ENCODE measurements at regions not wholly inside any gene's neighbourhood (a gene's known extent, or its start where the extent isn't known, plus 50 kb on each side); places are given as distances from the start of the nearest gene placed in this dataset.

DNA sequence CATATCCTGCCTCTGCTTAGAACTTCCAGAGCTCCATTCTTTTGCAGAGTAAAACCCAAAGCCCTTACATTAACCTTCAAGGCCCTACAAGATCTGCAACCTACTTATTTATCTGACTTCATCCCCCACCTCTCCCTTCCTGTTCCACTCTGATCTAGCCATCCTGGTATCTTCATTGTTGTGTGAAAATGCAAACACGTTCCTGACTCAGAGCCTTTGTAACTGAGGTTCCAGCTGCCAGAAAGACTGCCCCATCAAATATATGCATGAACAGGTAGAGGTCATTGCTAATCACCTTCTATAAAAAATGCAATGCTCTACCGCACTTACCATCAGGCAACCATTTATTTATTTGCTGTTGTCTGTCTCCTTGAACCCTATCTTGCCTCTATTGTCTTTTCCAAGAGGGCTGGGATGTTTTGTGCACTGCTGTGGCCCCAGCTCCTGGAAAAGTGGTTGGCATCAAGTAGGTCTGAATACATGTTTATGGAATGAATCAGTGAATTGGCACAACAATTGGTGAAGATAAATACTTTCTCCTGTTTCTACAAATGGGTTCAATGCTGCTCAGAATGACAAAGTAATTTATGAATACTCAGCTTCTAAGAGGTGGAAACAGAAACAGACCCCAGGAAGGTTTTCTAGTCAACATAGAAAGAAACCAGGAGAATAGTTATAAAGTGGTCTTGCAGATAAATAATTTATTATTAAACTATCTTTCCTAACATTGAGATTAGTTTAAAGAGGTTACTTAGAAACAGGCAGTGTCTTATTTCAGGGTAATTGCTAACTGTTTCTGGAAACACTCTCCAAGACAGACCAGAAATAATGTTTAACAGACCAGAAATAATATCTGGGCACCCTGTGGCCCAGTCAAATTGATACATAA is 230.6 kb upstream of the CD180 start:
- TF ChIP-seq, protein P1, sequence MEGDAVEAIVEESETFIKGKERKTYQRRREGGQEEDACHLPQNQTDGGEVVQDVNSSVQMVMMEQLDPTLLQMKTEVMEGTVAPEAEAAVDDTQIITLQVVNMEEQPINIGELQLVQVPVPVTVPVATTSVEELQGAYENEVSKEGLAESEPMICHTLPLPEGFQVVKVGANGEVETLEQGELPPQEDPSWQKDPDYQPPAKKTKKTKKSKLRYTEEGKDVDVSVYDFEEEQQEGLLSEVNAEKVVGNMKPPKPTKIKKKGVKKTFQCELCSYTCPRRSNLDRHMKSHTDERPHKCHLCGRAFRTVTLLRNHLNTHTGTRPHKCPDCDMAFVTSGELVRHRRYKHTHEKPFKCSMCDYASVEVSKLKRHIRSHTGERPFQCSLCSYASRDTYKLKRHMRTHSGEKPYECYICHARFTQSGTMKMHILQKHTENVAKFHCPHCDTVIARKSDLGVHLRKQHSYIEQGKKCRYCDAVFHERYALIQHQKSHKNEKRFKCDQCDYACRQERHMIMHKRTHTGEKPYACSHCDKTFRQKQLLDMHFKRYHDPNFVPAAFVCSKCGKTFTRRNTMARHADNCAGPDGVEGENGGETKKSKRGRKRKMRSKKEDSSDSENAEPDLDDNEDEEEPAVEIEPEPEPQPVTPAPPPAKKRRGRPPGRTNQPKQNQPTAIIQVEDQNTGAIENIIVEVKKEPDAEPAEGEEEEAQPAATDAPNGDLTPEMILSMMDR (IDR thresholded peaks at IDR 0.05 in 2 of 3, conservative IDR thresholded peaks at IDR 0.05 in 1 of 3; ENCODE audit: control insufficient read depth in 2 of 3, extremely low read depth in 1 of 3, insufficient read depth in 1 of 3, low read depth in 3 of 3, low read length in 3 of 3), result no peak
- no peak for TF ChIP-seq CHD2 (IDR thresholded peaks at IDR 0.05; ENCODE audit: borderline replicate concordance, low read depth, low read length)
- no peak for TF ChIP-seq HDAC2 (IDR thresholded peaks at IDR 0.05)
- no peak for TF ChIP-seq TCF3 (IDR thresholded peaks at IDR 0.05; ENCODE audit: borderline replicate concordance, insufficient read depth, low read depth, low read length)
- TF ChIP-seq TBL1XR1 (IDR thresholded peaks at IDR 0.05; ENCODE audit: low read depth, low read length), result no peak
- TF ChIP-seq EZH2 (IDR thresholded peaks at IDR 0.05; ENCODE audit: borderline replicate concordance, control insufficient read depth, low read depth, low read length), result no peak
- no peak for TF ChIP-seq ZZZ3 (IDR thresholded peaks at IDR 0.05; ENCODE audit: control insufficient read depth, insufficient read length, low read depth)
- no peak for TF ChIP-seq POLR2A (IDR thresholded peaks at IDR 0.05; ENCODE audit: low read depth, low read length)
- no peak for TF ChIP-seq RFX5 (IDR thresholded peaks at IDR 0.05; ENCODE audit: low read depth, low read length)
- TF ChIP-seq, protein P2, sequence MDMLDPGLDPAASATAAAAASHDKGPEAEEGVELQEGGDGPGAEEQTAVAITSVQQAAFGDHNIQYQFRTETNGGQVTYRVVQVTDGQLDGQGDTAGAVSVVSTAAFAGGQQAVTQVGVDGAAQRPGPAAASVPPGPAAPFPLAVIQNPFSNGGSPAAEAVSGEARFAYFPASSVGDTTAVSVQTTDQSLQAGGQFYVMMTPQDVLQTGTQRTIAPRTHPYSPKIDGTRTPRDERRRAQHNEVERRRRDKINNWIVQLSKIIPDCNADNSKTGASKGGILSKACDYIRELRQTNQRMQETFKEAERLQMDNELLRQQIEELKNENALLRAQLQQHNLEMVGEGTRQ (IDR thresholded peaks at IDR 0.05; ENCODE audit: borderline replicate concordance, low read depth, low read length), result no peak
- TF ChIP-seq TCF7 (IDR thresholded peaks at IDR 0.05; ENCODE audit: borderline replicate concordance), result no peak
